ENCODE measurements at regions not wholly inside any gene's neighbourhood (a gene's known extent, or its start where the extent isn't known, plus 50 kb on each side); places are given as distances from the start of the nearest gene placed in this dataset.

DNA sequence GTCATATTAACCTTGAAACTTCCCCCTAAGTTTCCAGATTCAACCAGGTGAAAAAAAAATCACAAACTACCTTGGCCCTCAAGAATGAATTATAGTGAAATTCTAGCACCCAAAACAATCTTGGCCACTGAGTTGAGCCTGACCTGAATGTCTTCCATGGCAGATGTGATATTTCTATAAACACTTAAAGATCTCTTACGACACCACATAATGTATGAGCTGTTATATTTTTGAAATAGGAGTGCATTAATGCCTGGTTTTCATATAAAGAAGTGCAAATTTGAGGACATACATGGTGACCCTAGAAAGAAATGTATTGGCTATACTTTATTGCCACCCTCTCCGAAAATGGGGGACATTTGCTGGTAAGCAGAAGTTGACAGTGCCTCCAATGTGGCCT lies 584.1 kb upstream of the KCND2 start:
- TF ChIP-seq, protein P1, sequence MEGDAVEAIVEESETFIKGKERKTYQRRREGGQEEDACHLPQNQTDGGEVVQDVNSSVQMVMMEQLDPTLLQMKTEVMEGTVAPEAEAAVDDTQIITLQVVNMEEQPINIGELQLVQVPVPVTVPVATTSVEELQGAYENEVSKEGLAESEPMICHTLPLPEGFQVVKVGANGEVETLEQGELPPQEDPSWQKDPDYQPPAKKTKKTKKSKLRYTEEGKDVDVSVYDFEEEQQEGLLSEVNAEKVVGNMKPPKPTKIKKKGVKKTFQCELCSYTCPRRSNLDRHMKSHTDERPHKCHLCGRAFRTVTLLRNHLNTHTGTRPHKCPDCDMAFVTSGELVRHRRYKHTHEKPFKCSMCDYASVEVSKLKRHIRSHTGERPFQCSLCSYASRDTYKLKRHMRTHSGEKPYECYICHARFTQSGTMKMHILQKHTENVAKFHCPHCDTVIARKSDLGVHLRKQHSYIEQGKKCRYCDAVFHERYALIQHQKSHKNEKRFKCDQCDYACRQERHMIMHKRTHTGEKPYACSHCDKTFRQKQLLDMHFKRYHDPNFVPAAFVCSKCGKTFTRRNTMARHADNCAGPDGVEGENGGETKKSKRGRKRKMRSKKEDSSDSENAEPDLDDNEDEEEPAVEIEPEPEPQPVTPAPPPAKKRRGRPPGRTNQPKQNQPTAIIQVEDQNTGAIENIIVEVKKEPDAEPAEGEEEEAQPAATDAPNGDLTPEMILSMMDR (IDR thresholded peaks at IDR 0.05) = no peak
- no peak for TF ChIP-seq ZFX (IDR thresholded peaks at IDR 0.05; ENCODE audit: borderline replicate concordance)

Measured in 22Rv1 (cell line).